ENCODE measurements at regions not wholly inside any gene's neighbourhood (a gene's known extent, or its start where the extent isn't known, plus 50 kb on each side); places are given as distances from the start of the nearest gene placed in this dataset.

GRCh38 chr12:65623507-65623906 lies 200.8 kb upstream of the HMGA2 start:
- no peak for FAIRE-seq
- DNase-seq (ENCODE audit: low spot score), result no peak

DNA sequence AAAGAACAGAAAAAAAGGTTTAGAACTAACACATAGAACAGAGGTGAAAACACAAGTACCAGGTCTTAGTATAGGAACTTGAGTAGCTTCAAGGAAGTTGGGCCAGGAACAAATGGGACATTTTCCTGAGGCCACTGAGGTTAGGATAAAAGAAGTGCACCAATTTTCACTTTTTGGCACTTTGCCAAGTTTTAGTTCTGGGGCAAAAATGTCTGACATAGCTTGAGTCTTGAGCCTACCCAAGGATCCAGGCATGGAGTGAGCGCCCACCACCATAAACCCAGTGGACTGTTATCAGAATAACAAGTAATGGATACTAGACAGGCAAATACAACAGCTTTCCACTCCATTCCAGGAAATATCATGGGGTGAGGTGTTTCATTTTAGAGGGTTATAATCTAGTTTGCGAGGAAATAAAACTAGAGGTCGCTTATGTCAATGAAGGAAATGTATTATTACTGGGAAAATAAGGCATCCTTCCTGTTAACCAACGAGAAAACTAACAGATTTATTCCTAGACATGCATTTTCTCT lies 199.7 kb upstream of the HMGA2 start:
- FAIRE-seq (no peak), DNase-seq (ENCODE audit: low spot score) (no peak)

- DNase-seq (ENCODE audit: low spot score), result no peak
- no peak for FAIRE-seq
Measured at GRCh38 chr12:65628061-65628460, 196.2 kb upstream of the HMGA2 start.

- FAIRE-seq (no peak), DNase-seq (ENCODE audit: low spot score) (no peak)
Measured at GRCh38 chr12:65630555-65630954, 193.7 kb upstream of the HMGA2 start.

GRCh38 chr12:65631621-65632111 lies 192.6 kb upstream of the HMGA2 start:
- DNase-seq (ENCODE audit: low spot score) (peak; percentile 82), FAIRE-seq (no peak)

DNA sequence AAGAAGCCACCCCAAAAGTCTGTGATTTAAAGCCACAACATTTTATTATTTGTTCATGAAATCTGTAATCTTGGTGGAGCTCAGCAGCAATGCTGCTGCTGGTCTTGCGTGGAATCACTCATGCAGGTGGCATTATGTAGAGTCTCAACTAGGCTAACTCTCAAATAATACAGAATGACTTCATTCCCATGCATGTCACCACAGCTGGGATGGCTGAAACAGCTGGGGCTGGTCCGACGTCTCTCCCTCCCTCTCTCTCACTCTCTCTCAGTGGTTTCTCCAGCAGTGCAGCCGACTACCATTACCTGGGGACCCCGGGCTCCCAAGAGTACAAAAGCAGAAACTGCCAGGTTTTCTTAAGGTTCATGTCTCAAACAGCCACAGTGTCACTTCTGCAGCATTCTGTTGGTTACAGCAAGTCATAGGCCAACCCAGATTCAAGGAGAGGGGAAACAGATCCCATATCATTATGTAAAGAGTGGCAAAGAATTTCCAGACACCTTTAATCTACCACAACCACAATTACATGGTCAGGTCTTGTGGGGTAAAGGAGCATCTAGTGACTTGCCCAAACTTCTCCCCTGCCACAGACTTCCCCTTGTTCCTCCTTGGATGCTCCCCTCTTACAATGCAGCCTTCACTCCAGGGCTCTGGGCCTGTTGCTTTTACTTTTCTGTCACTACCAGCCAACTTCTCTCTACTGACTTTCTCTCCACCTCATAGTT lies 192.0 kb upstream of the HMGA2 start:
- DNase-seq (ENCODE audit: low spot score), result peak; percentile 31
- FAIRE-seq, result no peak

DNA sequence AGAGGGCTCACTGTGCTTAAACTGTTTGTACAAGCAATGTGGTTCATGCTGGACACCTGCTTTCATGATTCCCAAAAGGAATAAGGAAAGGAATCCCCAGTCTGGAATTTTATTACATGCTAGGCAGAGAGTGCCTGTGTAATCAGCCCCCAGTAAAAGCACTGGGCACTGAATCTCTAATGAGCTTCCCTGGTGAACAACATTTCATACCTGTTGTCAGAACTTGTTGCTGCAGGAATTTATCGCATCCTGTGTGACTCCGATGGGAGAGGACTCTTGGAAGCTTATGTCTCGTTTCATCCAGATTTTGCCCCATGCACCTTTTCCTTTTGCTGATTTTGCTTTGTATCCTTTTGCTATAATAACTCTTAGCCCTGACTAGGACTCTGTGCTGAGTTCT lies 190.2 kb upstream of the HMGA2 start:
- DNase-seq (ENCODE audit: low spot score) (no peak), FAIRE-seq (no peak)

DNA sequence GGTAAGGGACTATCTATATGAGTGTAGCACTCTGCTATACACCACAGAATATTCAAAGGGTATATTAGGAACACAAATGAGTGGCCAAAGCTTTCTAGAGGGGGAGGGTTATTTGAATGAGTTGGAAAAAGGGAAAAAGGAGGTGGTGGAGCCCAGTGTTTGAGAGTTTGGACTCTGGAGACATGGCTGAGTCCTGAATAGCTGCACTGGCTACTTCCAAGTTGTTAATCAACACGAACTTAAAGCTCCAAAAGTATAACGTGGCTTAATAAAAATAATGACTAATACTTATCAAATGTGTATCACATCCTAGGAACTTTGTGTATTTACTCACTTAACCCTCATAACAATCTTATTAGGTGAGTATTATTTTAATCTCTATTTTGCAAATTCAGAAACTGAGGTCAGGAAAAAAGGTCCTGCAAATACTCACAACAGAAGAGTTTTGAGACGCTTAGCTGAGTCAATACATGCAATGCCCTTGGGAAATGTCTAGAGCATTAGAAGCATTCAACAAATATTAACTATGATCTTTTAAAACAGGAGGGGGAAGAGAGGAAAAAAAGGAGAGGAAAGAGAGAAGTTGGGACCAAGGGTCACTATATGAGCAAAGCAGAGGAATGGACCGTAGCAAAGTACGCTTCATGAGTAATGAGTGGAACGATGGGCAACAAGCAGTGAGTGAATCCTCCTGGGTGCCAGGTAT lies 189.5 kb upstream of the HMGA2 start:
- no peak for DNase-seq (ENCODE audit: low spot score)
- no peak for FAIRE-seq

- no peak for DNase-seq (ENCODE audit: low spot score)
- FAIRE-seq, result no peak
Measured at GRCh38 chr12:65636436-65636835, 187.8 kb upstream of the HMGA2 start.

DNA sequence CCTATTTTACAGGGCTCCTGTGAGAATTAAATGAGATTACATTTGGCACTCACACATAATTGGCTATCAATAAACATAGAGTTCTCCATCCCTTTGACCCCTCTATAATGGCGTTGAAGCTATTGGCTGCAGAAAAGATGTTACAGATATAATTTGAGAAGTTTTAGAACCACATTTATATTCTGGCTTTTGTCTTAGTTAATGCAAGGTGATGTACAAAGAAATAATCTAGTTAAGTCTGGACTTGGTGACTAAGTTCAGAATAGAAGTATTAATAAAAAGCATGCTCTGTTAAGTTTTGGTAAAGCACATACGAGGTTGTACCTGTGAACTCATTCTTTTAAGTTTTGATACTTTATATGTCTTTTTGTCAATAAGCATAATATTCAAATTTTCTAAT lies 187.1 kb upstream of the HMGA2 start:
- FAIRE-seq (no peak), DNase-seq (ENCODE audit: low spot score) (no peak)

- DNase-seq (ENCODE audit: low spot score) (no peak), FAIRE-seq (no peak)
Measured at GRCh38 chr12:65637774-65638173, 186.5 kb upstream of the HMGA2 start.

- FAIRE-seq (no peak), DNase-seq (ENCODE audit: low spot score) (no peak)
Measured at GRCh38 chr12:65638324-65638723, 186.0 kb upstream of the HMGA2 start.

GRCh38 chr12:65640489-65640901 lies 183.8 kb upstream of the HMGA2 start:
- FAIRE-seq (no peak), DNase-seq (ENCODE audit: low spot score) (no peak)

DNA sequence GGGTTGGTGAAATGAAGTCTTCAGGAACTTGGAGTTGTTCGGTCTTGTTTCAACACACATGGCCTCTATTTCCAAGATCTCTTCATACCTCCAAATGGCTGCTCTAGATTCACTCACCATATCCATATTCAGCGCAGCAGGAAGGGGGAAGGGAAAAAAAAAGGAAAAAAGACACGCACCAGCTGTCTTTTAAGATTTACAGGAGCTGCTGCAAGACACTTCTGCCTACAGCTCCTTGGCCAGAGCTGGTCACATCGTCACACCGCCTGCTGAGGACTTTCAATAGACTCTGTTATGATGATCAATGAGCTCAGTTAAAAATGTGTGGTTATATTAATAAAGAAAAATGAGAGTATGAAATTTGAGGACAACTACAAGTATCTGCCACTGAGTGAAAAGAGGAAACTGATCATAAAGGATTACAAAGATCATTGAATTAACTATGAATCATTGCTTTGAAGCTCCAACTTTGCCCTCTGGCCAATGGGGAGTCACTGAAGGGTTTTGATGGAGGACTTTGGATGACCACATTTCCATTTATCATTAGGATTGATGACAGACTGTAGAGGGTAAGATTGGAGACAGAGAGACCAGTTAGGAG lies 182.1 kb upstream of the HMGA2 start:
- no peak for FAIRE-seq
- no peak for DNase-seq (ENCODE audit: low spot score)

- DNase-seq (ENCODE audit: low spot score), result no peak
- no peak for FAIRE-seq
Measured at GRCh38 chr12:65643171-65643570, 181.1 kb upstream of the HMGA2 start.

GRCh38 chr12:65643595-65644386 lies 180.5 kb upstream of the HMGA2 start:
- FAIRE-seq (no peak), DNase-seq (ENCODE audit: low spot score) (no peak)

- DNase-seq (ENCODE audit: low spot score), result no peak
- no peak for FAIRE-seq
Measured at GRCh38 chr12:65646127-65646643, 178.1 kb upstream of the HMGA2 start.

DNA sequence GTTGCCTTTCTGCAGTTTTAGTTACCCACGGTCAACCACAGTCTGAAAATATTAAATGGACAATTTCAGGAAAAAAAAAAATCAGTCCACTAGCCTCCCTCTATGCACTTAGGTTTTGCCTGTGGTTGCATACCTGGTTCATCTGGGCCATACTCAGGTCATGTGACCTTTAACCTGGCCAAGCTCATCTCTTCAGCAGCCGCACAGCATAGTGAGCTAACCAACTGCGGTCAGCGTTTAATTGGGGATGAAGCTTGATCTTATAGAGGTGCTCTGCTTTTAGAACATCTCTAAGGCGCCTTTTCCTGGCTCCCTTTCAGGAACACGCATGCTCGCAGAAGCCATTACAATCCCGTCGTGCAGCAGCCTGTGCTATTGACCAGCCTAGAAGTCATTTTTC lies 177.2 kb upstream of the HMGA2 start:
- peak; percentile 35 for FAIRE-seq
- no peak for DNase-seq (ENCODE audit: low spot score)

- FAIRE-seq (no peak), DNase-seq (ENCODE audit: low spot score) (no peak)
Measured at GRCh38 chr12:65648461-65648860, 175.8 kb upstream of the HMGA2 start.

DNA sequence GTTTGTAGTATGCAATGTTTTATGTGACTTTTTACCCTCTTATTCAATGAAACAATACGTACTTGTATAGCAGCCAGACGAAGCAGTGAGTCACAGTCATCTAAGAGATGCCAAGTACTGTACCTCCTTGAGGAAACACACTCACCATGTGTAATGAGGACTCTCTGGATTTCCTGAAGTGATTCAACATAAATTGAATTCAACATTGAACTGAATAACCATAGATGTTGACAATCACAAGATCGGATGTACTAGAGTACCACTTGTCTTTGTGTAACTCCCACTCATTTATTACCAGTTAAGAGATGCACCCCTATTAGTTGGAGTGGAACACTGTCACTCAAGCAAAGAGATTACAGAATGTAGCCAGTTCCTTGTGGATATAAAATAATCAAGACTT lies 175.2 kb upstream of the HMGA2 start:
- FAIRE-seq (peak; percentile 94), DNase-seq (ENCODE audit: low spot score) (peak; percentile 80)

DNA sequence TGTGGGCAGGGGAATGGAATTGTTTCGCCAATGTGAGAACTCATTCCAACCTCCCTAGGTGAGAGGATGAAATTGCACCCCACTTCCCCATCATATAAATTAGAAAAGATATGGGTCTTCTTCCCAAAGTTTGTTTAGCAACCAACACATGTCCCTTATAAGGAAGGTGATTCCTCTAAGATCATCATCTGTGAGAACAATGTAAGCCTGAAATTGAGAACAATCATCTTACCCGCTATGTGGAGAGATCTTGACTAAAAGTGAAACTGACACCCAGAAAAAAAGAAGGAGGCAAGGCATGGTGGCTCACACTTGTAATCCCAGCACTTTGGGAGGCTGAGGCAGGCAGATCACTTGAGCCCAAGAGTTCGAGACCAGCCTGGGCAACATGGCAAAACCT lies 173.2 kb upstream of the HMGA2 start:
- no peak for DNase-seq (ENCODE audit: low spot score)
- no peak for FAIRE-seq
